CD4-positive, alpha-beta T cell (primary cell): ENCODE measurements at regions not wholly inside any gene's neighbourhood (a gene's known extent, or its start where the extent isn't known, plus 50 kb on each side); places are given as distances from the start of the nearest gene placed in this dataset.

Experiments used
- ATAC-seq: fragments of 200-7000 bp; cut with Tn5 transposase; one replicate; pipeline ENCODE4 v1.10.0; 2022; ENCODE audit warnings: mild to moderate bottlenecking; ENCODE audit not compliant: poor library complexity
- CTCF ChIA-PET: fragments of 350-600 bp; sonication (Branson Sonifier 250); formaldehyde crosslinking; loops from one replicate; lab custom pipeline; 2021; ENCODE audit warnings: antibody characterized with exemption, inconsistent platforms; lab: Charles Lee
- POLR2A ChIA-PET: fragments of 350-600 bp; sonication (Branson Sonifier 250); formaldehyde crosslinking; loops from one replicate; lab custom pipeline; 2021; ENCODE audit warnings: antibody characterized with exemption, inconsistent platforms; lab: Charles Lee
- DNase-seq, 14 experiments: peaks; one replicate each; pipeline ENCODE4 v3.0.0-alpha.2; 2013 to 2020; ENCODE audit warnings: mixed read lengths in 2 of 14
- H3K27ac ChIP-seq, 2 donors: one replicate each; pipeline versions ENCODE4 v1.5.1 to v1.7.0; 2013; ENCODE audit warnings: low read length in 2 of 2, low read depth in 1 of 2, mild to moderate bottlenecking in 1 of 2
- H3K27me3 ChIP-seq, 2 experiments: 1 replicate in 1 of 2; 2 replicates in 1 of 2; pipeline versions ENCODE4 v1.6.1 to v1.7.0; 2013; ENCODE audit warnings: low read length in 2 of 2, control low read depth in 1 of 2, mild to moderate bottlenecking in 1 of 2, moderate library complexity in 1 of 2; ENCODE audit not compliant: insufficient read depth in 2 of 2, control insufficient read depth in 1 of 2
- H3K36me3 ChIP-seq: one replicate; pipeline ENCODE4 v1.6.1; 2013; ENCODE audit warnings: low read length, control low read depth; ENCODE audit not compliant: insufficient read depth
- H3K4me1 ChIP-seq: one replicate; pipeline ENCODE4 v1.6.1; 2013; ENCODE audit warnings: low read length, control low read depth; ENCODE audit not compliant: insufficient read depth
- H3K4me3 ChIP-seq: one replicate; pipeline ENCODE4 v1.5.1; 2013; ENCODE audit warnings: mild to moderate bottlenecking, low read length, moderate library complexity
- H3K9me3 ChIP-seq, 2 experiments: 1 replicate in 1 of 2; 2 replicates in 1 of 2; pipeline versions ENCODE4 v1.6.1 to v1.7.0; 2013; ENCODE audit warnings: low read length in 2 of 2, mild to moderate bottlenecking in 2 of 2, control low read depth in 1 of 2, moderate library complexity in 1 of 2; ENCODE audit not compliant: control insufficient read depth in 1 of 2, insufficient read depth in 1 of 2
- H3K27ac Mint-ChIP-seq: one replicate; pipeline ENCODE4 v1.8.0; 2020; ENCODE audit warnings: mixed read lengths
- H3K27me3 Mint-ChIP-seq: one replicate; pipeline ENCODE4 v1.8.0; 2021; ENCODE audit warnings: mixed read lengths
- H3K36me3 Mint-ChIP-seq: one replicate; pipeline ENCODE4 v1.8.0; 2021; ENCODE audit warnings: low read depth, mixed read lengths
- H3K4me1 Mint-ChIP-seq: one replicate; pipeline ENCODE4 v1.8.0; 2021; ENCODE audit warnings: low read depth, mixed read lengths
- H3K4me3 Mint-ChIP-seq: one replicate; pipeline ENCODE4 v1.8.0; 2020; ENCODE audit warnings: mild to moderate bottlenecking, mixed read lengths
- H3K9me3 Mint-ChIP-seq: one replicate; pipeline ENCODE4 v1.8.0; 2020; ENCODE audit warnings: mixed read lengths
- intact Hi-C, 2 experiments: fragments of 100-400 bp; cut with DNase I in 1 of 2; cut with micrococcal nuclease in 1 of 2; formaldehyde crosslinking; loops; one replicate each; pipeline versions ENCODE4 v1.15.1 to v1.9.0; 2023 to 2025; cut with DNase I, micrococcal nuclease
- TF ChIP-seq, protein P1 (sequence below): fragments of 200-600 bp; IDR thresholded peaks from one replicate; pipeline ENCODE4 v1.8.0; 2022; ENCODE audit warnings: antibody characterized with exemption, mild to moderate bottlenecking

DNA sequence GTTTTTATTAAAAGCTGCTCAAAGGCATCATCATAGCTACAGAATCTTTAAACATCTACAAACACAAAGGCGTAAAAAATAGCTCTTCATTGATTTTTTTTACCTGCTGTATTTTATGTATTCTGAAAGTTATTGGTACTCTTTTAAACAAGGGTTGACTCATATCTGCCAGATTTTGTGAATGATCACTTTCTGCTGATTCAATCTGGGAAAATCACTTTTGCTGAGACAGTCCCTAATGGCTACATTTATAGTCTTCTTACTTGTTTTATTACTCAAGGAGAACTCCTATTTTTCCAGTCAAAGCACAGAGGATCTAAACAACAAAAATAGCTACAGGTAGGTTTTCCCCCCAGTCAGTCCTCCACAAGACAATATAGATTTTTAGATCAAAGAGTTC is 739.0 kb downstream of the CBLN4 start:
- no peaks in the 10 kb centered on the region for H3K4me1 Mint-ChIP-seq
- H3K36me3 Mint-ChIP-seq: no peaks in the 10 kb centered on the region
- no peaks in the 10 kb centered on the region for H3K27me3 Mint-ChIP-seq
- Histone ChIP-seq H3K36me3 (no peaks in the 10 kb centered on the region), H3K4me1 (no peaks in the 10 kb centered on the region), H3K27me3 (no peaks in the 10 kb centered on the region), H3K4me3 (no peak overlapping the region), H3K9me3 (peaks cover 0 to 5% of the 10 kb centered on the region in 2 experiments), H3K27ac (no peak overlapping the region)
- no peak overlapping the region for H3K4me3 Mint-ChIP-seq
- DNase-seq (no peak), ATAC-seq (no peak)
- intact Hi-C loops: no loop called here
- CTCF ChIA-PET: no interaction called here
- peaks cover 10% of the 10 kb centered on the region for H3K9me3 Mint-ChIP-seq
- no peak overlapping the region for H3K27ac Mint-ChIP-seq
- POLR2A ChIA-PET: no interaction called here
- TF ChIP-seq, protein P1, sequence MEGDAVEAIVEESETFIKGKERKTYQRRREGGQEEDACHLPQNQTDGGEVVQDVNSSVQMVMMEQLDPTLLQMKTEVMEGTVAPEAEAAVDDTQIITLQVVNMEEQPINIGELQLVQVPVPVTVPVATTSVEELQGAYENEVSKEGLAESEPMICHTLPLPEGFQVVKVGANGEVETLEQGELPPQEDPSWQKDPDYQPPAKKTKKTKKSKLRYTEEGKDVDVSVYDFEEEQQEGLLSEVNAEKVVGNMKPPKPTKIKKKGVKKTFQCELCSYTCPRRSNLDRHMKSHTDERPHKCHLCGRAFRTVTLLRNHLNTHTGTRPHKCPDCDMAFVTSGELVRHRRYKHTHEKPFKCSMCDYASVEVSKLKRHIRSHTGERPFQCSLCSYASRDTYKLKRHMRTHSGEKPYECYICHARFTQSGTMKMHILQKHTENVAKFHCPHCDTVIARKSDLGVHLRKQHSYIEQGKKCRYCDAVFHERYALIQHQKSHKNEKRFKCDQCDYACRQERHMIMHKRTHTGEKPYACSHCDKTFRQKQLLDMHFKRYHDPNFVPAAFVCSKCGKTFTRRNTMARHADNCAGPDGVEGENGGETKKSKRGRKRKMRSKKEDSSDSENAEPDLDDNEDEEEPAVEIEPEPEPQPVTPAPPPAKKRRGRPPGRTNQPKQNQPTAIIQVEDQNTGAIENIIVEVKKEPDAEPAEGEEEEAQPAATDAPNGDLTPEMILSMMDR: no peak

GRCh38 chr20:55264703-55265239 is 740.5 kb downstream of the CBLN4 start:
- H3K9me3 ChIP-seq: peaks cover 0 to 5% of the 10 kb centered on the region in 2 experiments
- H3K27me3 ChIP-seq: no peaks in the 10 kb centered on the region
- no peaks in the 10 kb centered on the region for H3K4me1 ChIP-seq
- H3K27me3 Mint-ChIP-seq: no peaks in the 10 kb centered on the region
- H3K27ac ChIP-seq: no peak overlapping the region
- H3K9me3 Mint-ChIP-seq: peaks cover 11% of the 10 kb centered on the region
- intact Hi-C loops: no loop called here
- DNase-seq: no peak
- no peaks in the 10 kb centered on the region for H3K36me3 Mint-ChIP-seq
- H3K36me3 ChIP-seq: no peaks in the 10 kb centered on the region
- ChIA-PET CTCF (no interaction called here), POLR2A (no interaction called here)
- no peak overlapping the region for H3K4me3 ChIP-seq
- no peak overlapping the region for H3K27ac Mint-ChIP-seq
- TF ChIP-seq, protein P1: no peak
- H3K4me3 Mint-ChIP-seq: no peak overlapping the region
- no peak for ATAC-seq
- no peaks in the 10 kb centered on the region for H3K4me1 Mint-ChIP-seq

GRCh38 chr20:55258559-55258958 is 746.8 kb downstream of the CBLN4 start:
- H3K27me3 Mint-ChIP-seq: no peaks in the 10 kb centered on the region
- DNase-seq (no peak), ATAC-seq (no peak)
- TF ChIP-seq, protein P1: no peak
- no peaks in the 10 kb centered on the region for H3K4me1 ChIP-seq
- no peak overlapping the region for H3K4me3 Mint-ChIP-seq
- H3K9me3 ChIP-seq: peaks cover 0 to 3% of the 10 kb centered on the region in 2 experiments
- no peaks in the 10 kb centered on the region for H3K27me3 ChIP-seq
- H3K27ac Mint-ChIP-seq: no peak overlapping the region
- no peak overlapping the region for H3K27ac ChIP-seq
- ChIA-PET CTCF (no interaction called here), POLR2A (no interaction called here)
- no peak overlapping the region for H3K4me3 ChIP-seq
- intact Hi-C loops: no loop called here
- no peaks in the 10 kb centered on the region for H3K36me3 ChIP-seq
- H3K36me3 Mint-ChIP-seq: no peaks in the 10 kb centered on the region
- H3K4me1 Mint-ChIP-seq: no peaks in the 10 kb centered on the region
- peaks cover 9% of the 10 kb centered on the region for H3K9me3 Mint-ChIP-seq
